ENCODE measurements at regions not wholly inside any gene's neighbourhood (a gene's known extent, or its start where the extent isn't known, plus 50 kb on each side); places are given as distances from the start of the nearest gene placed in this dataset.
"Not testable (repeated sequence)": the region's sequence is repeated elsewhere in the genome, so short reads cannot be mapped to it uniquely, and the experiment has no call there.

GRCh38 chr12:68387338-68387737 is 55.2 kb upstream of the MDM1 start:
- no peak for DNase-seq

DNA sequence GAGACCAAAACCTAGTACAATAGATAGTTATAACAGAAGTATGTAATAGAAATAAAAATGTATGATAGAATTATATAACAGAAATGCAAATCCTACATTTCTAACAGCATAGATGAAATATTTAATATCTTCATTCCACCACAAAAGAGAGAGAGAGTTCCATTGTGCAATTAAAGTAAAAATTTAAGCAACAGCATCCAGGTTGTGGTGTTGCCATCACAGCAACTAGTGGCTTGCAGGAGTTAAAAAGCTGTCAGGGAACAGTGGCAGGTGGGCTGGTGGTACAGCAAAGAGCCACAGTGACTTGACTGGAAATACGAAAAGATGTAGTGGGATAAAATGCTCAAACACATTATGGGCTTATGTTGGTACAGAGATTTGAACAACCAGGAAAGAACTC is 57.1 kb upstream of the MDM1 start:
- DNase-seq: no peak

DNA sequence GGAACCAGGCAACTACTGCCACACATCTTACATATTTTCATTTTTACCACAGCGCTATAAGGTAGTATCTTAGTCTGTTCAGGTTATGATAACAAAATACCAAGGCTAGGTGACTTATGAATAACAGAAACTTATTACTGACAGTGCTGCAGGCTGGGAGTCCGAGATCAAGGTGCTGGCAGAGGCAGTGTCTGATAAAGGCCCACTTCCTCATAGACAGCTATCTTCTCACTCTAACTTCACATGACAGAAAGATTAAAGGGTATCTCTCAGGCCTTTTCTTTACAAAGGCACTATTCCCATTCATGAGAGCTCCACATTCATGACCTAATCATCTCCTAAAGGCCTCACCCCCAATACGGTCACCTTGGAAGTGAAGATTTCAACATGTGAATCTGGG is 59.8 kb upstream of the MDM1 start:
- no peak for DNase-seq

DNA sequence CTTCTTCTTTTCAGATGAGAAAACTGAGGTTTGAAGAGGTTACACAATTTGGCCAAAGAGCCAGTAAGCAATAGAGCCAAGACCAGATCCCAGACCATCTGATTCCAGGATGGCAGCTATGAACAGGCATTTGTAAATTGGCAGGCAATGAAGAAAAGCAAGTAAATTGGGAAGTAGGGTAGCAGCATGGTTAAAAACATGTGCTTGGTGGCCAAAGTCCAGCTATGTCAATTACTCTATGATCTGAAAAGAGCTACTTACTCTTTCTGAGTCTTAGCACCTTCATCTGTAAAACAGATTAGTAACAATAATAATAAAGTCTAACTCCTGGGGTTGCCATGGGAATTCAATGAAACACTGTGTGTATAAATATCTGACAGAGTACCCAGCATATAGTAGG is 60.2 kb upstream of the MDM1 start:
- no peak for DNase-seq

- DNase-seq: no peak
Measured at GRCh38 chr12:68393417-68393816, 61.3 kb upstream of the MDM1 start.

GRCh38 chr12:68397566-68398158 is 65.5 kb upstream of the MDM1 start:
- no peak for DNase-seq

DNA sequence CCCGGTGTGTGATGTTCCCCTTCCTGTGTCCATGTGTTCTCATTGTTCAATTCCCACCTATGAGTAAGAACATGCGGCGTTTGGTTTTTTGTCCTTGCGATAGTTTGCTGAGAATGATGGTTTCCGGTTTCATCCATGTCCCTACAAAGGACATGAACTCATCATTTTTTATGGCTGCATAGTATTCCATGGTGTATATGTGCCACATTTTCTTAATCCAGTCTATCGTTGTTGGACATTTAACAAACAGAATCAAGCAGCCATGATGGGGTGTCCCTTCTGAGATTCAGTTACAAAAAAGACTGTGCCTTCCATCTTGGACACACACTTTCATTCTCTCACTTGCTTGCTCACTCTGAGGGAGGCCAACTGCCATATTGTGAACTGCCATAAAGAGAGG is 66.5 kb upstream of the MDM1 start:
- DNase-seq: not testable (repeated sequence)

GRCh38 chr12:68400226-68400829 is 68.2 kb upstream of the MDM1 start:
- DNase-seq: no peak

GRCh38 chr12:68402422-68402821 is 70.3 kb upstream of the MDM1 start:
- no peak for DNase-seq

- DNase-seq: no peak
Measured at GRCh38 chr12:68403296-68403695, 71.1 kb upstream of the MDM1 start.

GRCh38 chr12:68403711-68404110 is 71.5 kb upstream of the MDM1 start:
- no peak for DNase-seq

DNA sequence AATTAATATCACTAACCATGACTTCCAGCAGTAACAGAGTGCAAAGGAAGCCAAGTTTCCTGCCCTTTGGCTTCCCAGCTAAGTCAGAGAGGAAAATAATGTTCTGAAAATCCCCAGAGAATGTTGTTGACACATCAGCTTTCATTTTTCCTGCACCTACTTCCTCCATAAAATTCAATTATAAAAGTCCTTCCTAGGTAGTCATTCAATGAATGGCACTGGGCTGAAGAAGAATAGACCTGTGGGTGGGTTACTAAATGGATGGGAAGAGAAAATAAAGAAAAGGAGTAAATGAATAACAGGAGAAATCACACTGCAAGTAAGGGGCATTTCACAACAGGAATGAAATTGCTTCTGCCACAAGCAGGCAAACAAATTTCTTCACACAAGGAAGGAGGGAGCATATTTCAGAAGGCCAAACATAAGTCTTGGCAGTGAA is 73.2 kb upstream of the MDM1 start:
- peak; percentile 16 for DNase-seq

- DNase-seq: peak; percentile 69
Measured at GRCh38 chr12:68406134-68406576, 74.0 kb upstream of the MDM1 start.

DNA sequence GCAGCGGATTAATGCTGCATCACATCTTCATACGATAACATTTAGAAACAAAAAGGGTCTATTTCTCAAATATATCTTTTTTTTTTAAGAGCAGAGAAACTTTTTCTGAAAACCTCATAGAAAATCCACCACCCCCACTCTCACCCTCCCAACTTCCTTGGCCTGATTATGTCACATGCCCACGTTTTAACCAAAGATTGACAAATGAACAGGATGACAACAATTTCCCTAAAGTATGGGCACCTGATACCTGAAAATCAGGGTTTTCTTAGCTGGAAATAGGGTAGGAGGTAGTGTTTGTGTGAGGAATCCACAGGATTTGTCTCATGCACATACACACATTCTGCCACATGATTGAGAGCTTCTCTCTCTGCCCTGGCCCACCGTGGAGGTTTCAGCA is 74.7 kb upstream of the MDM1 start:
- no peak for DNase-seq

DNA sequence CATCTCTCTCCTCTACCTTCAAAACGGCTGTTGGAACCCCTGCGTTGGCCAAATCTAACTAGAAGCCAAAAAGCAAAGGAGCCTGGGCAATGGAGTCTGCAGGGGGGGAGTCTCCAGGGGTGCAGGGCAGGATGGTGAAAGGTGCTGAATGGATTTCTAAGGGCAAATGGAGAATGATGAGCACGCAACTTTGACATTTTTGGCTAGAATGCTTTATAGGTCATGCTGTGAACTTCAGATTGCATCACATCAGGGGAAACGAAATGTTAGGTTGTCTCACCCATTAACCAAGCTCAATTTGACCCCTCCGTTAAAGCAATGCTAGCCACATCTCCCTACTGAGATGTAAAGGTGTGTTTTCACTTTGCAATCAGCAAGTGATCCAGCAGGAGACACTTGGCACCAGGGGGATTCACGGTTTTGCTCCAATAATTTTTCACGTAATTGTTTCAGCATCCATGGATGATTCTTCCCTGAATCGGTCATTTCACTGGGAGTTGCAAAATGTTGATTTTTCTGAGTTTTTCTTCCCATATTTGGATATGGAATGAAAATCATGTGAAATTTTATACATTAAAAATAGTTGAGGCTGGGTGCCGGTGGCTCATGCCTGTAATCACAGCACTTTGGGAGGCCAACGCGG is 78.0 kb upstream of the MDM1 start:
- no peak for DNase-seq

- no peak for DNase-seq
Measured at GRCh38 chr12:68411371-68411770, 79.2 kb upstream of the MDM1 start.

- no peak for DNase-seq
Measured at GRCh38 chr12:68414988-68415387, 82.8 kb upstream of the MDM1 start.

DNA sequence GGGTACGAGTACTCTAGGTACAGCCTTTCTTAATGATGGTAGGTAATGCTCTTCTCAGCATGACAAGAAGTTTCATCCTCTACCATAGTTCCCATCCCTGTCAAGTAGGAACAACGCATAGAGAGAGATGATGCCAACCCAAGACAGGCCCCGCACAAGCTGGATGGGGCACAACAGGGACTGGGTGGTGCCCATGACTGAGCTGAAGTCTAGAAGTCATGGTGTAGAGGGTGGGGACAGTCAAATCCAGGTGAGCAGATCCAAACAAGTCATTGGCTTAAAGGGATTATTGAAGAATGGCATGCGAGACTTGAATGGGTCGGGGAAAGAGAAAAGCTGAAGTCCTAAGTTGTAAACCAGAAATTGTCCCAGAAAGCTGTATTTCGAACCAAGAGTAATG is 84.2 kb upstream of the MDM1 start:
- DNase-seq: no peak

DNA sequence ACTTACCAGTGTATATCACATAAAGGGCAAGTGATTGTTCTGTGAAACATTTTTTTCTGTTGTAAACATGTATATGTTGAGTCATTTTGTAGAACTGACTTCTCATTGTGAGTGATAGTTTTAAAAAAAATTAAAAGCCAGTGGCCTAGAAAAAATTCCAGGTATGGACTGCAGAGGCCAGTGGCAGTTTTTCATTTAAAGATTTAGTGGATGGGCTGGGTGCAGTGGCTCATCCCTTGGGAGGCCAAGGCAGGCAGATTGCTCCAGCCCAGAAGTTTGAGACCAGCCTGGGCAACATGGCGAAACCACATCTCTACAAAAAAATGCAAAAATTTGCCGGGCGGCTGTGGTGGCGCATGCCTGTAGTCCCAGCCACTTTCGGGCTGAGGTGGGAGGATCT is 84.7 kb upstream of the MDM1 start:
- no peak for DNase-seq

- no peak for DNase-seq
Measured at GRCh38 chr12:68418137-68418460, 85.9 kb upstream of the MDM1 start.

- DNase-seq: no peak
Measured at GRCh38 chr12:68420225-68421010, 88.3 kb upstream of the MDM1 start.

DNA sequence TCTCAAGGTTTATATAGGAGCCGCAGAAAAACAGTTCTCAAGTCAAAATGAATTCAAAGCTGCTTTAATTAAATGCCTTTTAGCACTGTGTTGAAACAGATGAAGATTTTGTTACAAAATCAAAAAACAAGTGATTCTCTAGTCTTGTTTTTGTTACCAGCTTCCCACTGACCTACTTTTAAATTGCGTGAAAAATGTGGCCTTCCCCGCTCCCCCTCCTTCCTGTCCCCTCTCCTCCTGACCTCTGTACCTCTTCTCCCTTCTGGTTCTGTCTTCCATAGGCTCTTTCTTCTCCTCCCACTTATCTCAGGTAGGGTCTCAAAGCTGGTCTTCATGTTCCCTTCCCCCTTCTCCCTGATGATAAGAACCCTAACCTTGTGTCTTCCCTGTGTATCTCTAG is 90.0 kb upstream of the MDM1 start:
- DNase-seq: no peak

GRCh38 chr12:68422956-68423574 is 90.9 kb upstream of the MDM1 start:
- peak; percentile 5 for DNase-seq
